H1 (cell line): ENCODE measurements at regions not wholly inside any gene's neighbourhood (a gene's known extent, or its start where the extent isn't known, plus 50 kb on each side); places are given as distances from the start of the nearest gene placed in this dataset.

Experiments used
- RAD21 ChIP-seq, 2 experiments: IDR thresholded peaks in 1 of 2; conservative IDR thresholded peaks in 1 of 2; 2 replicates each; pipeline ENCODE4 v1.6.1; 2011; ENCODE audit warnings: low read depth in 2 of 2, low read length in 2 of 2, improper control_type of control experiment in 1 of 2, inconsistent platforms in 1 of 2, mild to moderate bottlenecking in 1 of 2, moderate library complexity in 1 of 2

- TF ChIP-seq RAD21 (IDR thresholded peaks at IDR 0.05 in 1 of 2, conservative IDR thresholded peaks at IDR 0.05 in 1 of 2; ENCODE audit: low read depth in 2 of 2, low read length in 2 of 2), result no peak
Measured at GRCh38 chr2:198488964-198489363, 684.6 kb downstream of the PLCL1 start (continued).
